HEK293 (cell line): ENCODE measurements at regions not wholly inside any gene's neighbourhood (a gene's known extent, or its start where the extent isn't known, plus 50 kb on each side); places are given as distances from the start of the nearest gene placed in this dataset.

Experiments
- KLF16 ChIP-seq: fragments of 450-650 bp; formaldehyde crosslinking; IDR thresholded peaks from 2 replicates; pipeline ENCODE4 v1.5.1; 2017; ENCODE audit warnings: missing biosample characterization, missing genetic modification characterization
- PRDM1 ChIP-seq: fragments of 450-650 bp; formaldehyde crosslinking; IDR thresholded peaks from 2 replicates; pipeline ENCODE4; 2016; ENCODE audit warnings: missing biosample characterization, missing genetic modification characterization
- REPIN1 ChIP-seq: fragments of 450-650 bp; formaldehyde crosslinking; IDR thresholded peaks from 2 replicates; pipeline ENCODE4 v1.5.1; 2017; ENCODE audit warnings: missing biosample characterization, missing genetic modification characterization, low read depth
- SP2 ChIP-seq: fragments of 450-650 bp; formaldehyde crosslinking; IDR thresholded peaks from 2 replicates; pipeline ENCODE4 v1.5.1; 2016; ENCODE audit warnings: missing biosample characterization, missing genetic modification characterization
- YY1 ChIP-seq: fragments of 450-650 bp; formaldehyde crosslinking; IDR thresholded peaks from 2 replicates; pipeline ENCODE4 v1.5.1; 2018; ENCODE audit warnings: missing biosample characterization, missing genetic modification characterization
- ZBTB1 ChIP-seq: fragments of 450-650 bp; formaldehyde crosslinking; IDR thresholded peaks from 2 replicates; pipeline ENCODE4 v1.5.1; 2016; ENCODE audit warnings: missing biosample characterization, missing genetic modification characterization
- ZNF639 ChIP-seq: fragments of 450-650 bp; formaldehyde crosslinking; IDR thresholded peaks from 2 replicates; pipeline ENCODE4 v1.5.1; 2016; ENCODE audit warnings: missing biosample characterization, missing genetic modification characterization
- ZNF670 ChIP-seq: fragments of 450-650 bp; formaldehyde crosslinking; IDR thresholded peaks from 2 replicates; pipeline ENCODE4 v1.5.1; 2016; ENCODE audit warnings: missing biosample characterization, missing genetic modification characterization, low read depth
- TF ChIP-seq, protein P1 (sequence below): fragments of 450-650 bp; formaldehyde crosslinking; IDR thresholded peaks from 2 replicates; pipeline ENCODE4 v1.5.1; 2016; ENCODE audit warnings: missing biosample characterization, missing genetic modification characterization
- TF ChIP-seq, protein P2 (sequence below): fragments of 450-650 bp; formaldehyde crosslinking; IDR thresholded peaks from 2 replicates; pipeline ENCODE4 v1.5.1; 2016; ENCODE audit warnings: missing biosample characterization, missing genetic modification characterization
- TF ChIP-seq, protein P3 (sequence below): fragments of 450-650 bp; formaldehyde crosslinking; IDR thresholded peaks from 2 replicates; pipeline ENCODE4 v1.5.0; 2017; ENCODE audit warnings: missing biosample characterization, missing genetic modification characterization, borderline replicate concordance
- TF ChIP-seq, protein P4 (sequence below): fragments of 450-650 bp; formaldehyde crosslinking; IDR thresholded peaks from 2 replicates; pipeline ENCODE4 v1.5.1; 2016; ENCODE audit warnings: missing biosample characterization, missing genetic modification characterization, low read depth

DNA sequence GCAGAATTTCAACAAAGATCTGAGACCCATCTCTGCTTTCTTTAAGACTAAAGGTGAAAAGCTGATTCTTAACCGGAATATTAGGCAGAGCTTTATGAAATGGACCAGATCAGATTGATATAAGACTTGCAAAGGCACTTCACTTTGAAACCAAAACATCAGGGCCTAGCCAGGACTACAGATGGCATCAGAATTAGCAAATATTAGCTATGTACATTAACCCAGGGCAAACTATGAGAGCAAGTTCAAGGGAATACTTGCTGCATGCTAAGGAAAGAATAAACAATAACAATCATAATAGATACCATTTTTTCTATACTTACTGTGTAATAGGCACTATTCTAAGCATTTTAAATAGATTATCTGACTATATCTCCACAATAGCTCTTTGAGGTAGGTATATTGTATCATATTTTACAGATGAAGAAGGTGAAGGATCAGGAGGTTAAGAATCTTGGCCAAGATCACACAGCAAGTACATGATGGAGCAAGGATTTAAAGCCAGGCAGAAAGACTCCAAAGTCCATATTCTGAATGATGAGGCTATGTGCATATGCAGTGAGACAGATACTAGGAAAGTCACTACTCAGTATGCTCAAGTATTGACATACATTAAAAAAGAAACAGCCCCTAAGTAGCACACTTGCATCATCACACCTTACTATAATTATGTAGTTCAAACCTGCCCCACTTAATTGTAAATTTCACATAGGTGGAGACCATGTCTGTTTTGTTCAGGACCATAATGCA is 209.3 kb upstream of the PKN2 start:
- TF ChIP-seq, protein P1, sequence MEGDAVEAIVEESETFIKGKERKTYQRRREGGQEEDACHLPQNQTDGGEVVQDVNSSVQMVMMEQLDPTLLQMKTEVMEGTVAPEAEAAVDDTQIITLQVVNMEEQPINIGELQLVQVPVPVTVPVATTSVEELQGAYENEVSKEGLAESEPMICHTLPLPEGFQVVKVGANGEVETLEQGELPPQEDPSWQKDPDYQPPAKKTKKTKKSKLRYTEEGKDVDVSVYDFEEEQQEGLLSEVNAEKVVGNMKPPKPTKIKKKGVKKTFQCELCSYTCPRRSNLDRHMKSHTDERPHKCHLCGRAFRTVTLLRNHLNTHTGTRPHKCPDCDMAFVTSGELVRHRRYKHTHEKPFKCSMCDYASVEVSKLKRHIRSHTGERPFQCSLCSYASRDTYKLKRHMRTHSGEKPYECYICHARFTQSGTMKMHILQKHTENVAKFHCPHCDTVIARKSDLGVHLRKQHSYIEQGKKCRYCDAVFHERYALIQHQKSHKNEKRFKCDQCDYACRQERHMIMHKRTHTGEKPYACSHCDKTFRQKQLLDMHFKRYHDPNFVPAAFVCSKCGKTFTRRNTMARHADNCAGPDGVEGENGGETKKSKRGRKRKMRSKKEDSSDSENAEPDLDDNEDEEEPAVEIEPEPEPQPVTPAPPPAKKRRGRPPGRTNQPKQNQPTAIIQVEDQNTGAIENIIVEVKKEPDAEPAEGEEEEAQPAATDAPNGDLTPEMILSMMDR (tag by site-specific recombination): no peak
- TF ChIP-seq ZNF670 (tag by site-specific recombination) (no peak), ZNF639 (tag by site-specific recombination) (no peak), PRDM1 (tag by site-specific recombination) (no peak), KLF16 (tag by site-specific recombination) (no peak), YY1 (tag by site-specific recombination) (no peak), ZBTB1 (tag by site-specific recombination) (no peak), REPIN1 (tag by site-specific recombination) (no peak), SP2 (tag by site-specific recombination) (no peak)
- TF ChIP-seq, protein P2, sequence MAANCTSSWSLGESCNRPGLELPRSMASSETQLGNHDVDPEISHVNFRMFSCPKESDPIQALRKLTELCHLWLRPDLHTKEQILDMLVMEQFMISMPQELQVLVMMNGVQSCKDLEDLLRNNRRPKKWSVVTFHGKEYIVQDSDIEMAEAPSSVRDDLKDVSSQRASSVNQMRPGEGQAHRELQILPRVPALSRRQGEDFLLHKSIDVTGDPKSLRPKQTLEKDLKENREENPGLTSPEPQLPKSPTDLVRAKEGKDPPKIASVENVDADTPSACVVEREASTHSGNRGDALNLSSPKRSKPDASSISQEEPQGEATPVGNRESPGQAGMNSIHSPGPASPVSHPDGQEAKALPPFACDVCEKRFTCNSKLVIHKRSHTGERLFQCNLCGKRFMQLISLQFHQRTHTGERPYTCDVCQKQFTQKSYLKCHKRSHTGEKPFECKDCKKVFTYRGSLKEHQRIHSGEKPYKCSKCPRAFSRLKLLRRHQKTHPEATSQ (tag by site-specific recombination): no peak
- TF ChIP-seq, protein P3, sequence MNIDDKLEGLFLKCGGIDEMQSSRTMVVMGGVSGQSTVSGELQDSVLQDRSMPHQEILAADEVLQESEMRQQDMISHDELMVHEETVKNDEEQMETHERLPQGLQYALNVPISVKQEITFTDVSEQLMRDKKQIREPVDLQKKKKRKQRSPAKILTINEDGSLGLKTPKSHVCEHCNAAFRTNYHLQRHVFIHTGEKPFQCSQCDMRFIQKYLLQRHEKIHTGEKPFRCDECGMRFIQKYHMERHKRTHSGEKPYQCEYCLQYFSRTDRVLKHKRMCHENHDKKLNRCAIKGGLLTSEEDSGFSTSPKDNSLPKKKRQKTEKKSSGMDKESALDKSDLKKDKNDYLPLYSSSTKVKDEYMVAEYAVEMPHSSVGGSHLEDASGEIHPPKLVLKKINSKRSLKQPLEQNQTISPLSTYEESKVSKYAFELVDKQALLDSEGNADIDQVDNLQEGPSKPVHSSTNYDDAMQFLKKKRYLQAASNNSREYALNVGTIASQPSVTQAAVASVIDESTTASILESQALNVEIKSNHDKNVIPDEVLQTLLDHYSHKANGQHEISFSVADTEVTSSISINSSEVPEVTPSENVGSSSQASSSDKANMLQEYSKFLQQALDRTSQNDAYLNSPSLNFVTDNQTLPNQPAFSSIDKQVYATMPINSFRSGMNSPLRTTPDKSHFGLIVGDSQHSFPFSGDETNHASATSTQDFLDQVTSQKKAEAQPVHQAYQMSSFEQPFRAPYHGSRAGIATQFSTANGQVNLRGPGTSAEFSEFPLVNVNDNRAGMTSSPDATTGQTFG (tag by site-specific recombination): no peak
- TF ChIP-seq, protein P4, sequence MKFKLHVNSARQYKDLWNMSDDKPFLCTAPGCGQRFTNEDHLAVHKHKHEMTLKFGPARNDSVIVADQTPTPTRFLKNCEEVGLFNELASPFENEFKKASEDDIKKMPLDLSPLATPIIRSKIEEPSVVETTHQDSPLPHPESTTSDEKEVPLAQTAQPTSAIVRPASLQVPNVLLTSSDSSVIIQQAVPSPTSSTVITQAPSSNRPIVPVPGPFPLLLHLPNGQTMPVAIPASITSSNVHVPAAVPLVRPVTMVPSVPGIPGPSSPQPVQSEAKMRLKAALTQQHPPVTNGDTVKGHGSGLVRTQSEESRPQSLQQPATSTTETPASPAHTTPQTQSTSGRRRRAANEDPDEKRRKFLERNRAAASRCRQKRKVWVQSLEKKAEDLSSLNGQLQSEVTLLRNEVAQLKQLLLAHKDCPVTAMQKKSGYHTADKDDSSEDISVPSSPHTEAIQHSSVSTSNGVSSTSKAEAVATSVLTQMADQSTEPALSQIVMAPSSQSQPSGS: no peak
